ENCODE measurements at regions not wholly inside any gene's neighbourhood (a gene's known extent, or its start where the extent isn't known, plus 50 kb on each side); places are given as distances from the start of the nearest gene placed in this dataset.
"Not testable (repeated sequence)": the region's sequence is repeated elsewhere in the genome, so short reads cannot be mapped to it uniquely, and the experiment has no call there.

- DNase-seq: not testable (repeated sequence)
These were observed 108.2 kb downstream of the SPATA31A1 start for GRCh38 chr9:39463696-39464095.

GRCh38 chr9:39464122-39464777 is 108.8 kb downstream of the SPATA31A1 start:
- peak; percentile 87 for DNase-seq

GRCh38 chr9:39474499-39474898 is 119.0 kb downstream of the SPATA31A1 start:
- not testable (repeated sequence) for DNase-seq

GRCh38 chr9:39483073-39483472 is 127.6 kb downstream of the SPATA31A1 start:
- DNase-seq: not testable (repeated sequence)

GRCh38 chr9:39483880-39484279 is 128.4 kb downstream of the SPATA31A1 start:
- not testable (repeated sequence) for DNase-seq

GRCh38 chr9:39484292-39484691 is 128.8 kb downstream of the SPATA31A1 start:
- not testable (repeated sequence) for DNase-seq

GRCh38 chr9:39487477-39487876 is 132.0 kb downstream of the SPATA31A1 start:
- not testable (repeated sequence) for DNase-seq

GRCh38 chr9:39496248-39496647 is 140.8 kb downstream of the SPATA31A1 start:
- DNase-seq: not testable (repeated sequence)

GRCh38 chr9:39503178-39503577 is 147.7 kb downstream of the SPATA31A1 start:
- not testable (repeated sequence) for DNase-seq

- not testable (repeated sequence) for DNase-seq
These were observed 172.0 kb downstream of the SPATA31A1 start for GRCh38 chr9:39527387-39528029.

- not testable (repeated sequence) for DNase-seq
These were observed 177.1 kb downstream of the SPATA31A1 start for GRCh38 chr9:39532597-39532996.

GRCh38 chr9:39533001-39533762 is 177.7 kb downstream of the SPATA31A1 start:
- not testable (repeated sequence) for DNase-seq

- not testable (repeated sequence) for DNase-seq
These were observed 178.5 kb downstream of the SPATA31A1 start for GRCh38 chr9:39533763-39534548.

GRCh38 chr9:39534897-39535296 is 179.4 kb downstream of the SPATA31A1 start:
- DNase-seq: not testable (repeated sequence)

GRCh38 chr9:39542157-39542556 is 186.7 kb downstream of the SPATA31A1 start:
- not testable (repeated sequence) for DNase-seq

GRCh38 chr9:39545079-39545478 is 189.6 kb downstream of the SPATA31A1 start:
- DNase-seq: not testable (repeated sequence)

- DNase-seq: not testable (repeated sequence)
These were observed 195.1 kb downstream of the SPATA31A1 start for GRCh38 chr9:39550573-39550972.

GRCh38 chr9:39551544-39551943 is 196.1 kb downstream of the SPATA31A1 start:
- not testable (repeated sequence) for DNase-seq

- not testable (repeated sequence) for DNase-seq
These were observed 196.9 kb downstream of the SPATA31A1 start for GRCh38 chr9:39552242-39552881.

GRCh38 chr9:39554352-39554751 is 198.9 kb downstream of the SPATA31A1 start:
- not testable (repeated sequence) for DNase-seq

- not testable (repeated sequence) for DNase-seq
These were observed 203.9 kb downstream of the SPATA31A1 start for GRCh38 chr9:39559384-39559783.

GRCh38 chr9:39566782-39567181 is 211.3 kb downstream of the SPATA31A1 start:
- not testable (repeated sequence) for DNase-seq

Measured in NCI-H774 (cell line).